SK-N-SH treated with all-trans-retinoic acid at 6 μM for 48 hours (cell line): ENCODE measurements at regions not wholly inside any gene's neighbourhood (a gene's known extent, or its start where the extent isn't known, plus 50 kb on each side); places are given as distances from the start of the nearest gene placed in this dataset.

Source experiments
- CREB5 ChIP-seq: fragments of 250-450 bp; sonication (Bioruptor Pico); IDR thresholded peaks from 2 replicates; pipeline ENCODE4 v1.5.1; 2020; ENCODE audit warnings: low read depth, mild to moderate bottlenecking, moderate library complexity
- CSDC2 ChIP-seq: fragments of 250-450 bp; sonication (Bioruptor Pico); IDR thresholded peaks from 2 replicates; pipeline ENCODE4 v1.5.0; 2020; ENCODE audit warnings: mild to moderate bottlenecking, moderate library complexity
- CSRNP3 ChIP-seq: fragments of 250-450 bp; sonication (Bioruptor Pico); IDR thresholded peaks from 2 replicates; pipeline ENCODE4 v1.5.1; 2021; ENCODE audit warnings: mild to moderate bottlenecking, moderate library complexity
- ESRRG ChIP-seq: fragments of 250-450 bp; sonication (Bioruptor Pico); IDR thresholded peaks from 2 replicates; pipeline ENCODE4 v1.6.1; 2021; ENCODE audit warnings: mild to moderate bottlenecking
- GLIS3 ChIP-seq: fragments of 250-450 bp; sonication (Bioruptor Pico); IDR thresholded peaks from 2 replicates; pipeline ENCODE4 v1.5.0; 2020; ENCODE audit warnings: mild to moderate bottlenecking, moderate library complexity
- OSR1 ChIP-seq: fragments of 250-450 bp; sonication (Bioruptor Pico); IDR thresholded peaks from 2 replicates; pipeline ENCODE4 v1.8.0; 2022; ENCODE audit warnings: moderate library complexity, mild to moderate bottlenecking, inconsistent platforms
- RARB ChIP-seq: fragments of 250-450 bp; sonication (Bioruptor Pico); IDR thresholded peaks from 2 replicates; pipeline ENCODE4 v1.8.0; 2021; ENCODE audit warnings: mild to moderate bottlenecking, moderate library complexity
- SNAI2 ChIP-seq: fragments of 250-450 bp; sonication (Bioruptor Pico); IDR thresholded peaks from 2 replicates; pipeline ENCODE4 v1.5.0; 2020; ENCODE audit warnings: mild to moderate bottlenecking, moderate library complexity
- TOX ChIP-seq: fragments of 250-450 bp; sonication (Bioruptor Pico); IDR thresholded peaks from 2 replicates; pipeline ENCODE4 v1.8.0; 2021; ENCODE audit warnings: mild to moderate bottlenecking, moderate library complexity, borderline replicate concordance
- ZFP30 ChIP-seq: fragments of 450-650 bp; formaldehyde crosslinking; IDR thresholded peaks from 2 replicates; pipeline ENCODE4 v1.5.0; 2022; ENCODE audit warnings: mild to moderate bottlenecking, moderate library complexity

GRCh38 chr3:39757307-39757706, 52.1 kb upstream of the MYRIP start:
- TF ChIP-seq TOX (CRISPR knock-in tag) (no peak), RARB (CRISPR knock-in tag) (no peak), SNAI2 (CRISPR knock-in tag) (no peak), ESRRG (CRISPR knock-in tag) (no peak), CREB5 (CRISPR knock-in tag) (no peak), GLIS3 (CRISPR knock-in tag) (no peak), ZFP30 (no peak), CSDC2 (CRISPR knock-in tag) (no peak), OSR1 (CRISPR knock-in tag) (no peak), CSRNP3 (CRISPR knock-in tag) (no peak)
